Vagina (tissue), 2 donors: ENCODE measurements at regions not wholly inside any gene's neighbourhood (a gene's known extent, or its start where the extent isn't known, plus 50 kb on each side); places are given as distances from the start of the nearest gene placed in this dataset.

ENCODE experiments used
- POLR2A ChIP-seq, 2 donors: fragments of 450-650 bp; IDR thresholded peaks; one replicate each; pipeline ENCODE4 v1.6.1; 2017; ENCODE audit warnings: antibody characterized with exemption in 2 of 2, mild to moderate bottlenecking in 2 of 2, moderate library complexity in 2 of 2
- TF ChIP-seq, protein P1 (sequence below), 3 experiments: fragments of 450-650 bp in 2 of 3; fragments of 200-600 bp in 1 of 3; sonication (generic) in 1 of 3; IDR thresholded peaks; one replicate each; pipeline ENCODE4 v1.5.1; 2017 to 2019; ENCODE audit warnings: antibody characterized with exemption in 3 of 3, mild to moderate bottlenecking in 2 of 3, moderate library complexity in 2 of 3

DNA sequence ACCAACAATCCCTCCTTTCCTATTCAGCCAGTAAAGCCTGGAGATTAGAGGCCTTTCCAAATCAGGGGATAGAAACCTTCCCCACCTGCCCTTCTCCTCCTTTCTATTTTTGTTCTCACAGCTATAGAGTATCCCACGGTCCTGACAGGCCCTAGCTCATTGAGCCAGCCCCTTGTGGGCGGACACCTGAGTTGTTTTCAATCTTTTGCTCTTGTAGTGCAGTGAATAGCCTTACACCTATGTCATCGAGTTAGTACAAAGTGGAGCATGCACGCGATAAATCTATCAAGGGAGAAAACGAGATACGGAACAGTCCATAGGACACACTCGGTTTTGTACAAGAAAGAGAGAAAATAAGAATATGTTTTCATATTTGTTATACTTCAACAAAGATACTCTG, 77.2 kb downstream of the TSPAN17 start:
- no peak for TF ChIP-seq POLR2A (IDR thresholded peaks at IDR 0.05)
- TF ChIP-seq, protein P1, sequence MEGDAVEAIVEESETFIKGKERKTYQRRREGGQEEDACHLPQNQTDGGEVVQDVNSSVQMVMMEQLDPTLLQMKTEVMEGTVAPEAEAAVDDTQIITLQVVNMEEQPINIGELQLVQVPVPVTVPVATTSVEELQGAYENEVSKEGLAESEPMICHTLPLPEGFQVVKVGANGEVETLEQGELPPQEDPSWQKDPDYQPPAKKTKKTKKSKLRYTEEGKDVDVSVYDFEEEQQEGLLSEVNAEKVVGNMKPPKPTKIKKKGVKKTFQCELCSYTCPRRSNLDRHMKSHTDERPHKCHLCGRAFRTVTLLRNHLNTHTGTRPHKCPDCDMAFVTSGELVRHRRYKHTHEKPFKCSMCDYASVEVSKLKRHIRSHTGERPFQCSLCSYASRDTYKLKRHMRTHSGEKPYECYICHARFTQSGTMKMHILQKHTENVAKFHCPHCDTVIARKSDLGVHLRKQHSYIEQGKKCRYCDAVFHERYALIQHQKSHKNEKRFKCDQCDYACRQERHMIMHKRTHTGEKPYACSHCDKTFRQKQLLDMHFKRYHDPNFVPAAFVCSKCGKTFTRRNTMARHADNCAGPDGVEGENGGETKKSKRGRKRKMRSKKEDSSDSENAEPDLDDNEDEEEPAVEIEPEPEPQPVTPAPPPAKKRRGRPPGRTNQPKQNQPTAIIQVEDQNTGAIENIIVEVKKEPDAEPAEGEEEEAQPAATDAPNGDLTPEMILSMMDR (IDR thresholded peaks at IDR 0.05) = no peak
